Stimulated activated CD4-positive, alpha-beta T cell treated with anti-CD3 and anti-CD28 coated beads, Interleukin-12 subunit alpha, Interleukin-12 subunit beta, amount 100 ng/mL, for 48 hours (primary cell): ENCODE measurements at regions not wholly inside any gene's neighbourhood (a gene's known extent, or its start where the extent isn't known, plus 50 kb on each side); places are given as distances from the start of the nearest gene placed in this dataset.
"Not testable (repeated sequence)": the region's sequence is repeated elsewhere in the genome, so short reads cannot be mapped to it uniquely, and the experiment has no call there.

Source experiments
- DNase-seq, 3 donors: peaks; one replicate each; pipeline ENCODE4 v3.0.0-alpha.2; 2020; ENCODE audit warnings: low read depth in 2 of 3, low spot score in 1 of 3

DNA sequence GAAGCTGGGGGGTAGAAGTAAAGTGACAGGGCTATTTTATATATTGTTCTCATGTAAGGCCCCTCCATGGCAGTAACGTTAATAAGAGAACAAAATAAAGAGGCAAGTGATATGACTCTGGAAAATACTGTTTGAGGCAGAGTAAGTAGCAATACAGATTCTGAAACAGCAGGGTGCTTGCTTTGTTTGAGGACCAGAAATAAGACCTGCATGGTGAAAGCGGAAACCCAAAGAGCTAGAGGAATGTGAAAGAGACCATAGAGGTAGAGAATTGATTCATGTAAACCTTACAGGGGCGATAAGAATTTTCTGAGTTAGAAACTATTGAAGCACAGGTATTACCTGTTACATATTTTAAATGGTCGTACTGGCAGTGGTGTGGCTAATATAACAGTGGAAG is 1517.1 kb downstream of the SI start:
- no peak for DNase-seq

- DNase-seq = no peak
Observed at GRCh38 chr3:163560459-163560858, 1517.8 kb downstream of the SI start.

GRCh38 chr3:163556813-163557523 is 1521.3 kb downstream of the SI start:
- no peak for DNase-seq

DNA sequence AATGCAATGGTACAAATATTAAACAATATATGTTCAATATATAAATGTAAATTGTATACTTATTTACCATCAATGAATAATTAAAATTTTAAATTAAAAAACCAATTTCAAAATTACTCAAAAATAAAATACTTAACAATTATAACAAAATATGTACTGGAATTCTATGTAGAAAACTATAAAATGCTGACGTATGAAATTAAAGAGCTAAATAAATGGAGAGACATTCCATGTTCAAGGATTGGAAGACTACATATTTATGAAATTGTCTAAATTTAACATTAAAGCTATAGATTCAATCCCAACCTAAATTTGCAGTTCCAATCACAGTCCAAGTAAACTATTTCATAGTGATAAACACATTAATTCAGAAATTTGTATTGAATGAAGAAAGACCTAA is 1522.4 kb downstream of the SI start:
- DNase-seq = no peak

DNA sequence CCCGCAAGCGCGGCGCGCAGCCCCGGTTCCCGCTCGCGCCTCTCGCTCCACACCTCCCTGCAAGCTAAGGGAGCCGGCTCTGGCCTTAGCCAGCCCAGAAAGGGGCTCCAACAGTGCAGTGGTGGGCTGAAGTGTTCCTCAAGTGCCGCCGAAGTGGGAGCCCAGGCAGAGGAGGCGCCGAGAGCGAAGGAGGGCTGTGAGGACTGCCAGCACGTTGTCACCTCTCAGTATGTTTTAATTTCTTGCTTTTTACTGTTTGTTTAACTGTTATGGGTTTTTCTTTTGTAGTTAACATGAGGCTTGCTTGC is 1525.7 kb downstream of the SI start:
- no peak for DNase-seq

DNA sequence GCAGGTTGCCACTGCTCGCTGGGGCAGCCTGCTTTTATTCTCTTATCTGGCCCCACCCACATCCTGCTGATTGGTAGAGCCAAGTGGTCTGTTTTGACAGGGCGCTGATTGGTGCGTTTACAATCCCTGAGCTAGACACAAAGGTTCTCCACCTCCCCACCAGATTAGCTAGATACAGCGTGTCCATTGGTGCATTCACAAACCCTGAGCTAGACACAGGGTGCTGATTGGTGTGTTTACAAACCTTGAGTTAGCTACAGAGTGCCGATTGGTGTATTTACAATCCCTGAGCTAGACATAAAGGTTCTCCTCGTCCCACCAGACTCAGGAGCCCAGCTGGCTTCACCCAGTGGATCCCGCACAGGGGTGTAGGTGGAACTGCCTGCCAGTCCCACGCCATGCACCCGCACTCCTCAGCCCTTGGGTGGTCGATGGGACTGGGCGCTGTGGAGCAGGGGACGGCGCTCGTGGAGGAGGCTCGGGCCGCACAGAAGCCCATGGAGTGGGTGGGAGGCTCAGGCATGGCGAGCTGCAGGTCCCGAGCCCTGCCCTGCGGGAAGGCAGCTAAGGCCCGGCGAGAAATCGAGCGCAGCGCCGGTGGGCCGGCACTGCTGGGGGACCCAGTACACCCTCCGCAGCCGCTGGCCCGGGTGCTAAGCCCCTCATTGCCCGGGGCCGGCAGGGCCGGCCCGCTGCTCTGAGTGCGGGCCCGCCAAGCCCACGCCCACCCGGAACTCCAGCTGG is 1526.2 kb downstream of the SI start:
- not testable (repeated sequence) for DNase-seq

DNA sequence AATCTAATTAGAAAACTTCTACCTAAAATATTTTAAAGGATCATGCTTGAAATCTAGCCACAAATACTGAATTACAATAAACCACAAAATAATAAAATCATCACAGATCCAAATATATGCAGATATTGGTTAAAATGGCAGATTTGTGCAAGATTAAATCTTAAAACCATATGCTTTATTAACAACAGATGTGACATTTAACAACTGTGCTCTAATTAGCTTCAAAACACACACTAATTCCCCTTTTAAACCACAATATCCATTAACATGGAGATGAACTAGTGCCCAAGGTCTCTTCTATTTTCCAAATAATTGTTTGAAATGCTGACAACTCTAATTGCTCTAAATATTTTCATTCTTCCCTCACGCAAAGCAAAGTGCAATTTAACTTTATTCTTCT is 1530.3 kb downstream of the SI start:
- no peak for DNase-seq

DNA sequence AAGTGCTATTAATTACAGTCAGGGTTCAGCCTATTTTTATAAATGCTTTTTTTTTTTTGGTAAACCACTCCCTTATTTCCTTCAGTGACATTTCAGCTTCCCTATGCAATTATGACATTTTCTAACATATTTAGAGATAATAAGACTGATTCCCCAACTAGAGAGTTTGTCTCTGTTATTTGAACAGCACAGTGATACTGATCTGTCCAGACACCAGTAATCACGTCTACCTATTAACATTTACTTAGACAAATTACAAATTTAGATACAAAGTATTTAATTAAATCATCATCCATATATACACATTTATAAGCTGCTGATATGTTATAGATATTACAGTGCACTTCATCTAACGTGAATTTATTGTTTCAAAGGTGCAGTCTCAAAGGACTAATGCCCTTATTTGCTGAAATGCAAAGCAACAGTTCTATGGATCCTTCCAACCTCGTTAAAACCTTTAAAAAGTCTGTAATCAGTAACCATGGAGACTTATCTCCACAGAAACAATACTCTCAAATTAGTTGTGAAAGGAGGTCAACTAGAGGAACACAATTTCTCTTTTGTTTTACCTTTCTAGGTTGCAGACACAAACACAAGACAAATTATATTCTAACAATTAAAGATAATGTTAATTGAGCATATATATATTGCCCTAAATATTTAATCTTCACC is 1531.1 kb downstream of the SI start:
- DNase-seq = no peak

GRCh38 chr3:163543662-163544061 is 1534.6 kb downstream of the SI start:
- no peak for DNase-seq

- no peak for DNase-seq
Observed at GRCh38 chr3:163541629-163542028, 1536.7 kb downstream of the SI start.

DNA sequence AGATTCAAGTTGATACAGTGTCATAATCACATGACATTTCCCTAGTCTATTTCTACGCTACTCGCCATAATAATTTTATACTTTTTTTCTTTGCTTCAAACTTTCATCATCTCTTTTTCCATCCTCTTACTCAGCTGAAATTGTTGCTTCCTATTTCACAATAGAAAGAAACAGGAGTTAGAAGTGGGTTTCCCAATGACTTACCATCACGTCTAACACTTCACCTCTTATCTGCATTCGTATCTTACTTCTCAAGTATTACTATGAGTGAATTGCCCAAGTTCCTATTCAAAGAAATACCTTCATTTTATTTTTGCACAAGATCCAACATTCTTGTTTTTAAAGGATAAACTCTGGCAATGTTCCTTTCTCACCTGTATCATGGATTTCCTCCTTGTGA is 1539.9 kb downstream of the SI start:
- DNase-seq = no peak

- DNase-seq = no peak
Observed at GRCh38 chr3:163533381-163533780, 1544.9 kb downstream of the SI start.

DNA sequence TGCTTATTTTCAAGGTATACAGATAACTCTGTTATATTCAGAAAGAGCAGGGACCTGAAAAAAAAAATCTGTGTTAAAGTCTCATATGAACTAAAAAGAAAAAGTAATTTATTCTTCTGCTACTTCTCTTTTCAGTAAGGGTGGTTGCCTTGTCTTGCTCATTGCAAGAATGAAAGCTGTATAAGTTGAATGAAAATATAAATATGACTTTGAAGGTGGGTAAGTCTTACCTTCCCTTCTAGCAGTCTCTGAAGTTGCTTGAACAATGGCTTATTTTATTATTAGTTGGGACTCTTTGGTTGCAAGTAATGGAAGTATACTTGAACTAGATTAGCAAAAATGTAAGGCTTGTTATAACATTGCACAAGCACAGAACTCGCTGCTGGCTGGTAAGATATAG is 1554.9 kb downstream of the SI start:
- DNase-seq = no peak

DNA sequence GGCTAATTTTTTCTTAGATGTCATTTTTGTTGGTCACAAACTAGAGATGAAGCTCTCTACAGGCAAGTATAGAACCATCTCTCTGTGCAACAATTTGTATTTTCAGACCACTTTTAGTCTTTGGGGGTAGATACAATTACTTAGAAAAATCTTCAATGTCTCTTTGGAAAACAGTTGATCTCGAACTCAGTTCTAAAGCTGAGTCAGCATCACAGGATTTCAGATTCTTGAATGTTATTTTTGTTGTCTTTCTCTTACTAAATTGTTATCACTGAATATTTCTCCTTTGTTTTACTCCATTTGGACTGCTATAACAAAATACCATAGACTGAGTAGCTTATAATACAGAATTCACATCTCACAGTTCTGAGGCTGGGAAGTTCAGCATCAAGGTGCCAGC is 1557.0 kb downstream of the SI start:
- DNase-seq = no peak

GRCh38 chr3:163518065-163518464 is 1560.2 kb downstream of the SI start:
- no peak for DNase-seq

DNA sequence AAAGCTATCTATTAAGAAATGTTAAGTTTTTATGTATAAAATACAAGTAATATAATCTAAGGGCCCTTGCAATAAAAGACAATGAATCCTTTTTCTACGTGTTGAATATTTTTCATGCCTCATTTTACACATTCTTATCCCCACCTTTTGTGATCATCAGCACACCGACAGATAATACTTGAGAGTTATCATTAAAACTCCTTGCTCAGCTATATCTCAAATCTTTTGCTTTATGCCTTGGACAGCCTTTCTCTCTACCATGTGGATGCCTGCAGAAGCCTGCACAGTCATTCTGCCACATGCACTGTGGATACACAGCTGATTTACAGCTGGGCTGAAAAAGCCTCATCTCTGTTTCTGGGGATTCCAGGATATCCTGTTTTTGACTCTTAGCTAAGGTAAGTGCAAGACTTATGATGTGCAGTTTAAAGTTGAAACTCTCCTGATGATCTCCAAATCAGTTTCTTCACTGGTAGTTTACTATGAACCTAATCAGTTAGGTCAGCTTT is 1565.1 kb downstream of the SI start:
- DNase-seq = no peak

DNA sequence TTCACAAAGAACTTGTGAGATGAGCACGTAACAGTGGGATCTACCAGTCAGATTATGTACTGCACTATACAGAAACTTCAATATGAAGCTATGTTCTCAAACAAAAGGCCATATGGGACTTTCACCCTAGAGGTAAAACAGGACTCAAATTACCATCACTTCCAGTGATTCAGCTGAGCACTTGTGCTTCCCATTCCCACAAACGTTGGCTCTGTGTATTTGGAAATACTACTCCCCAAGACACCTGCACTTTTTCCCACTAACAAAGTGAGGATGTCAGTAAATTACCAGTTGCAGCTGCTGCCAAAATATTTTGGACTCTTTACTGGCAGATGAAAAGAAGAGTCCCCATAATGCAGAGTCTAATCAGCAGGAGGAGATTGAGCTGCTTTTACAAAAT is 1570.1 kb downstream of the SI start:
- DNase-seq = no peak

- no peak for DNase-seq
Observed at GRCh38 chr3:163504974-163505373, 1573.3 kb downstream of the SI start.

DNA sequence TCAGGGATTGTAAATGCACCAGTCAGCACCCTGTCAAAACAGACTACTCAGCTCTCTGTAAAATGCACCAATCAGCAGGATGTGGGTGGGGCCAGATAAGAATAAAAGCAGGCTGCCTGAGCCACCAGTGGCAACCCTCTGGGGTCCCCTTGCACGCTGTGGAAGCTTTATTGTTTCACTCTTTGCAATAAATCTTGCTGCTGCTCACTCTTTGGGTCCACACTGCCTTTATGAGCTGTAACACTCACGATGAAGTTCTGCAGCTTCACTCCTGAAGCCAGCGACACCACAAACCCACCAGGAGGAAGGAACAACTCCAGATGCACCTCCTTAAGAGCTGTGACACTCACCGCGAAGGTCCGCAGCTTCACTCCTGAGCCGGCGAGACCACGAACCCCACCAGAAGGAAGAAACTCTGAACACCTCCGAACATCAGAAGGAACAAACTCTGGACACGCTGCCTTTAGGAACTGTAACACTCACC is 1578.5 kb downstream of the SI start:
- DNase-seq = not testable (repeated sequence)

DNA sequence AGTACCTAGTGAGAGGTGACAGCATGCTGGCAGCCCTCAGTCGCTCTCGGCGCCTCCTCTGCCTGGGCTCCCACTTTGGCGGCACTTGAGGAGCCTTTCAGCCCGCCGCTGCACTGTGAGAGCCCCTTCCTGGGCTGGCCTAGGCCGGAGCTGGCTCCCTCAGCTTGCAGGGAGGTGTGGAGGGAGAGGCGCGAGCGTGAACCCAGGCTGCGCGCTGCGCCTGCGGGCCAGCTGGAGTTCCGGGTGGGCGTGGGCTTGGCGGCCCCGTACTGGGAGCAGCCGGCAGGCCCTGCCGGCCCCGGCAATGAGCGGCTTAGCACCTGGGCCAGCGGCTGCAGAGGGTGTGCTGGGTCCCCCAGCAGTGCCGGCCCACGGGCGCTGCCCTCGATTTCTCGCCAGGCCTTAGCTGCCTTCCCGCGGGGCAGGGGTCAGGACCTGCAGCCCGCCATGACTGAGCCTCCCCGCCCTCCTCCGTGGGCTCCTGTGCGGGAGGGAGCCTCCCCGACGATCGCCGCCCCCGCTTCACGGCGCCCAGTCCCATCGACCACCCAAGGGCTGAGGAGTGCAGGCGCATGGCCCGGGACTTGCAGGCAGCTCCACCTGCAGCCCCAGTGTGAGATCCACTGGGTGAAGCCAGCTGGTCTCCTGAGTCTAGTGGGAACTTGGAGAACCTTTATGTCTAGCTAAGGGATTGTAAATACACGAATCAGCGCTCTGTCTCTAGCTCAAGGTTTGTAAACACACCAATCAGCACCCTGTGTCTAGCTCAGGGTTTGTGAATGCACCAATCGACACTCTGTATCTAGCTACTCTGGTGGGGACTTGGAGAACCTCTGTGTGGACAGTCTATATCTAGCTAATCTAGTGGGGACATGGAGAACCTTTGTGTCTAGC is 1579.2 kb downstream of the SI start:
- DNase-seq = not testable (repeated sequence)

DNA sequence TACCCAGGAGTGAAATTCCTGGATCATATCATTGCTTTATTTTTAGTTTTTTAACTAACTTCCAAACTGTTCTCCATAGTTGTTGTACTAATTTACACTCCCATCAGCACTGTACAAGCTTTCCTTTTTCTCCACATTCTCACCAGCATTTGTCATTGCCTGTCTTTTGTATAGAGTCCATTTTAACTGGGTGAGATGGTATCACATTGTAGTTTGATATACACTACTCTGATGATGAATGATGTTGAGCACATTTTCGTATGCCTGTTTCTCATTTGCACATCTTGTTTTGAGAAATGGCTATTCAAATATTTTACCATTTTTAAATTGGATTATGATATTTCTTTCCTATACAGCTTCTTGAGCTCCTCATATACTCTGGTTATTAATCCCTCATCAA is 1586.6 kb downstream of the SI start:
- DNase-seq = no peak
